Ascending aorta (tissue), 2 donors: ENCODE measurements at regions not wholly inside any gene's neighbourhood (a gene's known extent, or its start where the extent isn't known, plus 50 kb on each side); places are given as distances from the start of the nearest gene placed in this dataset.

Experiments
- DNase-seq, 2 donors: peaks; one replicate each; pipeline ENCODE4 v3.0.0-alpha.2; 2019; ENCODE audit warnings: low spot score in 2 of 2
- H3K27ac ChIP-seq, 2 donors: fragments of 200-600 bp; sonication (generic); one replicate each; pipeline ENCODE4 v1.5.1; 2016 to 2017; ENCODE audit warnings: mild to moderate bottlenecking in 1 of 2
- H3K27me3 ChIP-seq: fragments of 200-600 bp; sonication (generic); one replicate; pipeline ENCODE4 v1.5.1; 2017
- H3K36me3 ChIP-seq, 2 donors: fragments of 200-600 bp; sonication (generic); one replicate each; pipeline ENCODE4 v1.5.1; 2016
- H3K4me1 ChIP-seq, 2 donors: fragments of 200-600 bp; sonication (generic); one replicate each; pipeline ENCODE4 v1.5.1; 2016 to 2017; ENCODE audit warnings: mild to moderate bottlenecking in 1 of 2
- H3K4me3 ChIP-seq, 2 donors: fragments of 200-600 bp; sonication (generic); one replicate each; pipeline ENCODE4 v1.5.1; 2016 to 2017; ENCODE audit warnings: mild to moderate bottlenecking in 1 of 2
- H3K9me3 ChIP-seq, 2 donors: fragments of 200-600 bp; sonication (generic); one replicate each; pipeline ENCODE4 v1.5.1; 2016
- intact Hi-C: fragments of 100-400 bp; cut with DNase I; formaldehyde crosslinking; loops from one replicate; pipeline ENCODE4 v1.15.1; 2023
- TF ChIP-seq, protein P1 (sequence below), 3 experiments: fragments of 200-600 bp in 2 of 3; fragments of 450-650 bp in 1 of 3; sonication (generic) in 2 of 3; IDR thresholded peaks; one replicate each; pipeline ENCODE4 v1.5.1; 2016 to 2019; ENCODE audit warnings: antibody characterized with exemption in 3 of 3, mild to moderate bottlenecking in 1 of 3, moderate library complexity in 1 of 3

DNA sequence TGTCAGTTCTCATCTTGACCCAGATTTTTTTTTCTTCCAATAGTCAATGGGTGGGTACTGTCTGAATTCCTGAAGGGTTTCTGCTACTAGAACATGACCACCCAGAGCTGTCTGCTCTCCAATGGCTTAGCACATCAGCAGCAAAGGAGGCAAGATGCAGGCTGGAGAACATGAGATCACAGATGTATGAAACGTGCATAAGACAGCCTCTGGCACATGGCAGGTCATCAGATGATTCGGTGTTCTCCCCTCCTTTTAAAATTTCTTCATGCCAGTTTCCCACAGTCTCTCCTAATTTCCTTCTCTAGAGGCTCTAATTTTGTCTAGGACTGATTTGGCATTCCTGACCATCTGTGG lies 359.3 kb upstream of the TNP1 start:
- DNase-seq = no peak
- H3K4me1 ChIP-seq = peaks cover 3 to 32% of the 10 kb centered on the region in 2 donors
- no peaks in the 10 kb centered on the region for H3K27me3 ChIP-seq
- TF ChIP-seq, protein P1, sequence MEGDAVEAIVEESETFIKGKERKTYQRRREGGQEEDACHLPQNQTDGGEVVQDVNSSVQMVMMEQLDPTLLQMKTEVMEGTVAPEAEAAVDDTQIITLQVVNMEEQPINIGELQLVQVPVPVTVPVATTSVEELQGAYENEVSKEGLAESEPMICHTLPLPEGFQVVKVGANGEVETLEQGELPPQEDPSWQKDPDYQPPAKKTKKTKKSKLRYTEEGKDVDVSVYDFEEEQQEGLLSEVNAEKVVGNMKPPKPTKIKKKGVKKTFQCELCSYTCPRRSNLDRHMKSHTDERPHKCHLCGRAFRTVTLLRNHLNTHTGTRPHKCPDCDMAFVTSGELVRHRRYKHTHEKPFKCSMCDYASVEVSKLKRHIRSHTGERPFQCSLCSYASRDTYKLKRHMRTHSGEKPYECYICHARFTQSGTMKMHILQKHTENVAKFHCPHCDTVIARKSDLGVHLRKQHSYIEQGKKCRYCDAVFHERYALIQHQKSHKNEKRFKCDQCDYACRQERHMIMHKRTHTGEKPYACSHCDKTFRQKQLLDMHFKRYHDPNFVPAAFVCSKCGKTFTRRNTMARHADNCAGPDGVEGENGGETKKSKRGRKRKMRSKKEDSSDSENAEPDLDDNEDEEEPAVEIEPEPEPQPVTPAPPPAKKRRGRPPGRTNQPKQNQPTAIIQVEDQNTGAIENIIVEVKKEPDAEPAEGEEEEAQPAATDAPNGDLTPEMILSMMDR (IDR thresholded peaks at IDR 0.05) = no peak
- intact Hi-C loops = loop anchor here (2.0 kb wide), 1 partner anchor 34 kb away; no protein-coding TSS in a partner anchor
- no peaks in the 10 kb centered on the region for H3K36me3 ChIP-seq
- no peaks in the 10 kb centered on the region for H3K9me3 ChIP-seq
- H3K27ac ChIP-seq = peak overlapping the region; percentile 26 to 53
- H3K4me3 ChIP-seq = no peak overlapping the region

DNA sequence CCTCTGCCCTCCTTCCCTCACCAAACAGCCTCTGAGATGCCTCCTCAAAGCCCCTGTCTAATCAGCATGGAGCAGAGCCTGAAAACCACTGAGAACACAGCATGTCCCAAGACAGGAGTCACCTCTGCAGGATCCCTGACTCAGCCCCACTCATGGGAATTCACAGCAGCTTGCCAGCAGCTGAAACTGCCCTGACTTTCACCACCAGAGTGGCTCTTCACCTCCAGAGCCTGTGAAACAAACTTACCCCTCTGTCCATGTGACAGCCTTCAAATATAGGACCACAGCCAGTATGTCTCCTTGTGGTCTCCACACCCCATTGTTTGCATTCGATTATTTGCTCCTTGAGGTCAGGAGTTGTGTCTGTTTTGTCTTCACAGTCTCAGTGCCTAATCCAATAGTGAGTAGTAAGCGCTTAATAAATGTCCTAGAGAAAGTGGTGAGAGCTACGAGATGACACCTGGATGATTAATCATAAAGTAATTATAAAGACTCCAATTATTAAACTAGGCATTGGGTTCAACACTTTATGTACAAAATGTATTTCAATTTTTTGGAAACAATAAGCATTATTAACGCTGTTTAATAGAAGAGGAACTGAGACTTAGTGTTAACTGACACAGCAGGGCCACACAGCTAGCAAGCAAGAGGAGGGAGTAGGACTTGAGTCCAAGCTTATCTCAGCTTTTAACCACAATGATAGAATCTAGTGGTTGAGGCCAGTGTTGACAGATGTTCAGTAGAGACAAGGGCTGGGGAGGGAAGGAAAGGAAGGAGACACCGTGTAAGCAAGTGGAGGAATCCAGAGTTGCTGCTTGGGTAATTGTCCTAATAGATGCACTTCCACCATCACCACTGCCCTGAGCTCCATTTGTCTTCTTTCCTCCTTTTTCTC lies 358.7 kb upstream of the TNP1 start:
- H3K4me3 ChIP-seq = no peak overlapping the region
- intact Hi-C loops = loop anchor here (2.0 kb wide), 1 partner anchor 34 kb away; no protein-coding TSS in a partner anchor
- H3K27ac ChIP-seq = peak overlapping the region in 1 of 2 donors; percentile 26
- no peaks in the 10 kb centered on the region for H3K27me3 ChIP-seq
- TF ChIP-seq, protein P1 (IDR thresholded peaks at IDR 0.05) = no peak
- no peaks in the 10 kb centered on the region for H3K36me3 ChIP-seq
- peak; percentile 9 to 70 for DNase-seq
- H3K4me1 ChIP-seq = peaks cover 0 to 26% of the 10 kb centered on the region in 2 donors
- H3K9me3 ChIP-seq = no peaks in the 10 kb centered on the region

DNA sequence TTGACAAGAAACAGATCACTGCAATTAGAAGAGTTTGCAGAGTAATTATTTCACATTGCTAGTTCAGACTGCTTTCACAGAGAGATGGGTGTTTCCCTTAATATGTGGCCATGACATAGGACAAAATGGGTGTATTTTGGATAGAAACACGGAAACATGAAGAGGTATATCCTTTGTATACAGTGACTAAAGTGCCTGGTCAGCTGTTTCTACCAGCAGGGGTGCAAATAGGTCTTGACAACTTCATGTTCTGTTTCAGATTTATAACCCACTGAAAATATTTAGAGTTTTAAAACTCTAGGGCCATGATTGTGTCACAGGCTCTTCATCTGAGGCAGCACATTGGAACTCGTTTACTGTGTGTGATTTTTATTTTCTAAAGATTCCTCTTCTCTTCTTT lies 357.1 kb upstream of the TNP1 start:
- H3K9me3 ChIP-seq = no peaks in the 10 kb centered on the region
- H3K4me3 ChIP-seq = no peak overlapping the region
- TF ChIP-seq, protein P1 (IDR thresholded peaks at IDR 0.05) = no peak
- intact Hi-C loops = no loop called here
- H3K36me3 ChIP-seq = no peaks in the 10 kb centered on the region
- peaks cover 0 to 17% of the 10 kb centered on the region in 2 donors for H3K4me1 ChIP-seq
- H3K27ac ChIP-seq = no peak overlapping the region
- DNase-seq = no peak
- no peaks in the 10 kb centered on the region for H3K27me3 ChIP-seq

DNA sequence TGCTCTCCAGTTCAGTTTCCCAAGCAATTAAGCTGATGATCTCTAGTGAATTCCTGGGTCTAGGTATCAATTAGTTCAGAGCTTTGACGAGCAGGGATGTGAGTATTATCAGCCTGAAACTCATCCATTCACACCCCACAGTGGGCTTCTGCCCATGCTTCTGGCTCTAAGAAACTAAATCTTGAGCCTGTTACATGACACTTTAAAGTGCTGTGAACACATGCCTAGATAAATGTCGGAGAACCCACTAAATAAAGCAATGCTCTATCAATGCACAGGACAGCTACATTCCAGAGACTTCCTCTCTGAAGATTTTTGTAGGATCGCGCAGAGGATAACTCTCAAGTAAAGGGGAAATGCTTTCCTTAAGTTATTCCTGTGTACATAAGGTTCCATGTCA lies 356.5 kb upstream of the TNP1 start:
- no peaks in the 10 kb centered on the region for H3K27me3 ChIP-seq
- H3K4me3 ChIP-seq = no peak overlapping the region
- peaks cover 0 to 17% of the 10 kb centered on the region in 2 donors for H3K4me1 ChIP-seq
- DNase-seq = no peak
- intact Hi-C loops = no loop called here
- no peaks in the 10 kb centered on the region for H3K36me3 ChIP-seq
- TF ChIP-seq, protein P1 (IDR thresholded peaks at IDR 0.05) = no peak
- no peaks in the 10 kb centered on the region for H3K9me3 ChIP-seq
- H3K27ac ChIP-seq = no peak overlapping the region

DNA sequence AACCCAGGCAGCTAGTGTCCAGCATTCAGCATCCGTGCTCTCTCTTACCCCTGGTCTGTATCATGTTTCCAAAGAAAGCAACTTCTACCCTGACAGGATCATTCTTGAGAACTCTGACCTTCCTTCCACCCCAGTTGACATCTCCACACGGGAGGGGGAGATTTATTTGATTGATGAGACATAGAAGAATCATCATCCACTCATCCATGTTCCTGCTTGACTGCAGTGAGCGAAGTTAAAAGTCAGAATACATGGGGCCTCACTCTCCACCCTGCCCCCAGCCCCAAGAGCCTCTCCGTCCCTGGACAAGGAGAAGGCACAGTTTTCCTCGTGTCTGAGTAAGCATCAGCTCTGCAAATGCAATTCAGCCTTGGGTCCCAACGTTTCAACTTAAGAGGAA lies 356.0 kb upstream of the TNP1 start:
- Histone ChIP-seq H3K4me1 (peaks cover 0 to 17% of the 10 kb centered on the region in 2 donors), H3K36me3 (no peaks in the 10 kb centered on the region), H3K9me3 (no peaks in the 10 kb centered on the region), H3K27me3 (no peaks in the 10 kb centered on the region), H3K27ac (no peak overlapping the region), H3K4me3 (no peak overlapping the region)
- TF ChIP-seq, protein P1 (IDR thresholded peaks at IDR 0.05) = no peak
- DNase-seq = no peak
- intact Hi-C loops = no loop called here
